Limb (tissue), 2 donors: ENCODE measurements at regions not wholly inside any gene's neighbourhood (a gene's known extent, or its start where the extent isn't known, plus 50 kb on each side); places are given as distances from the start of the nearest gene placed in this dataset.
"Not testable (repeated sequence)": the region's sequence is repeated elsewhere in the genome, so short reads cannot be mapped to it uniquely, and the experiment has no call there.

ENCODE experiments used
- DNase-seq, 2 donors: peaks; one replicate each; pipeline ENCODE4 v3.0.0-alpha.2; 2016; ENCODE audit errors: extremely low spot score in 2 of 2

GRCh38 chr9:711761-712553 is 129.5 kb upstream of the DMRT1 start:
- no peak for DNase-seq

DNA sequence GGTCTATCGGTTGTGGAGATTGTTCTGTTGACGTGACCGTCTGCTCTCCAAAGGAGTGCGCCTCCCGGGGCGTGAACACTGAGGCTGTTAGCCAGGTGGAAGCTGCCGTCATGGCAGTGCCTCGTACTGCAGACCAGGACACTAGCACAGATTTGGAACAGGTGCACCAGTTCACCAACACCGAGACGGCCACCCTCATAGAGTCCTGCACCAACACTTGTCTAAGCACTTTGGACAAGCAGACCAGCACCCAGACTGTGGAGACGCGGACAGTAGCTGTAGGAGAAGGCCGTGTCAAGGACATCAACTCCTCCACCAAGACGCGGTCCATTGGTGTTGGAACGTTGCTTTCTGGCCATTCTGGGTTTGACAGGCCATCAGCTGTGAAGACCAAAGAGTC is 128.9 kb upstream of the DMRT1 start:
- no peak for DNase-seq

DNA sequence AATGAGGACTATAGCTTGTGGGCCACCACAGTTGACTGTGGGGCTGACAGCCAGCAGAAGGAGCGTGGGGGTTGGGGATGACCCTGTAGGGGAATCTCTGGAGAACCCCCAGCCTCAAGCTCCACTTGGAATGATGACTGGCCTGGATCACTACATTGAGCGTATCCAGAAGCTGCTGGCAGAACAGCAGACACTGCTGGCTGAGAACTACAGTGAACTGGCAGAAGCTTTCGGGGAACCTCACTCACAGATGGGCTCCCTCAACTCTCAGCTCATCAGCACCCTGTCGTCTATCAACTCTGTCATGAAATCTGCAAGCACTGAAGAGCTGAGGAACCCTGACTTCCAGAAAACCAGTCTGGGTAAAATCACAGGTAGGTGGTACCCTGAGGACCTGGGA is 128.4 kb upstream of the DMRT1 start:
- DNase-seq: no peak

DNA sequence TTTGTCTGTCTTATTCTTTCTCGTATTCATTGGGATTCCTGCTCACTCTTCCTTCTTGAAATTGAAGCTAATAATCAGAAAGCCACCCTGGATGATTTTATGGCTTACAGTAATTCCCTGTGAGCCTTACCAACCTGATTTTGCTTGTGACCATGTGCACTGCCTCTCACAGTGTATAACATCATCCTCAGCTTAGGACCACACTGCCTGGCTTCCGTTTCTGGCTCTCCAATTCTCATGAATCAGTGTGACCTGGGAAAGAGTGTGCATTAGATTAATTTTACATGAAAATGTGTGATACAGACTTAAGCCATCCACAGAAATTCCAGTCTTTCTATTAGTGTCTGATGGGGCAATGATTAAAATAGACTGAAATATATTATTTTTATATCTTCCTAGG is 126.8 kb upstream of the DMRT1 start:
- no peak for DNase-seq

DNA sequence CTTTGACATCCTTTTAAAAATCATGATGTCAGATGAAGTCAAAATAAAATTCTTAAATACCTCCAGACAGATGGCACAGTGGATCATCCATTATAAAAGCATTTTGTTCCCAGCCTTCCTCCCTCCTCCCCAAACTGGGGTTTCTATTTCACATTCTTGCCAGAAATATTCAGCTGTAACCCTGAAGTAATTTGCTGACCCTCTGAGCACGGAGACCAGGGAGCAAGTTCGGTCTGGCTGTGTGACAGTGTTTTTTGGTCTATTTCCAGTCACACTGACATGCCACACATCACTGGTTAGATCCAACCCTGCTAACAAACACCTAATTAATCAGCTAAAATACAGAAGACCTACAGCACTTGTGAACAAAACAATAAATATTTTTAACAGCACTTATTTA is 126.2 kb upstream of the DMRT1 start:
- no peak for DNase-seq

DNA sequence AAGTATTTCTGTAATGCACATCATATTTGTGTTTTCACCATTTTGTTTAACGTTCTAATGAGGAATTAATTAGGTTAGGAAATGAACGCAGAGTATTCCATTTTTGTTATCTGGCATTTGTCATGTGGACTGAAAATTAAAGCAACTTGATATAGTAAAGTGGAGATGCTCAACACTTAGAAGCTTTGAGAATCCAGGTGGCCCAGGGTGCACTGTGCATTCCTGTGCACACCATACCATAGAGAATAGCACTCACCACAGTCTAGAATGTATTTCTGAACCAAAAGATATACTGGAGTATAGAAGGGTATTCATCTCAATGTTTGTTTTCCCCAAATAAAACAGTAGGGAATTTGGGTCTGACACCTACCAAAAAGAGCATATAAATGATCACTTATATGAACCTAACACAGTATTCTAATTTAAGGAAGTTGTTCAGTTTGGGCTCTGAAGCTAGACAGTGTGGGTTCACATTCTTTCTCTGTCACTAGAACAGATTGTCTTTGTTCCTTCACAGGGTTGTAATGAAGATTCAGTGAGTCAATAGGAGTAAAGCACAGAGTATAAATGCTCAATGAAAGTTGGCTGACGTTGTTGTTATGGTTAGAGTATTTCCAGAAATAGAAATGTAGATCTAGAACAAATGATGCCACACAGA is 125.6 kb upstream of the DMRT1 start:
- DNase-seq: no peak

DNA sequence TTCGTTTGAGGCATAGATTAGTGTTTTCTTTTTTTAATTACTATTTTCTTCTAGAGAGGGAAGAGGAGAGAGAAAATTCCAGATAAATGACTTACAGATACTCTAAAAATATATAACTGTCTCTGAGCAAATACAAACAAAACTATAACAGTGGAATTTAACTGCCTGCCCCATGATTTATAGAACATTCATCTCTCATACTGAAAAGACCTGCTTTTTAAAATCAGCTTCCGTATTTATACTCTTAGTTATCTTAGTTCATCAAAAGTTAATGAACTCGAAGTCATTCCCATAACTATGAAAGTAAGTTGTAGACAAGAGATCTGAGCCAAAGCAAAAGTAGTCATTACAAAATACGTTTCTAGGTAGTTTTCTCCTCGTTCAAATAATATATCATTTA is 123.8 kb upstream of the DMRT1 start:
- no peak for DNase-seq

DNA sequence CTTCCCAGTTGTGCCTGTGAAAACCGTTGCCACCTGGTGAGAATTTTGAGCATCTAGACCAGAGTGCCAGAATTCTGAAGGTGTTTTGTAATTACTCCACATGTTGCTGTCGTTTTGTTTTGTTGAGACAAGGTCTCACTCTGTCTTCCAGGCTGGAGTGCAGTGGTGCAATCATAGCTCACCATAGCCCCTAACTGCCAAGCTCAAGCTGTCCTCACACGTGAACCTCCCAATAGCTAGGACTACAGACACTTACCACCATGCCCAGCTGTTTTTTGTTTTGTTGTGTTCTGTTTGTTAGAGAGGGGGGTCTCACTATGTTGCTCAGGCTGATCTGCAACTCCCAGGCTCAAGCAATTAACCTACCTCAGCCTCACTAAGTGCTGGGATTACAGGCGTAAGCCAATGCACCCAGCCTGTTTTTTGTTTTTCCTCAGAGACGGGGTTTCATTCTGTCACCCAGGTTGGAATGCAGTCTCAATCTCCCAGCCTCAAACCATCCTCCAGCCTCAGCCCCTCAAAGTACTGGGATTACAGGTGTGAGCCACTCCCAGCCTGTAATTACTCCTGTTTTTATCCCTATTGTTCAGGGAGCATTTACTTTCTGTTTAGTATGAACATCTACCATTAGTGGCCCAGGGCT is 121.1 kb upstream of the DMRT1 start:
- no peak for DNase-seq

- DNase-seq: no peak
These were observed 119.0 kb upstream of the DMRT1 start for GRCh38 chr9:722388-722980.

DNA sequence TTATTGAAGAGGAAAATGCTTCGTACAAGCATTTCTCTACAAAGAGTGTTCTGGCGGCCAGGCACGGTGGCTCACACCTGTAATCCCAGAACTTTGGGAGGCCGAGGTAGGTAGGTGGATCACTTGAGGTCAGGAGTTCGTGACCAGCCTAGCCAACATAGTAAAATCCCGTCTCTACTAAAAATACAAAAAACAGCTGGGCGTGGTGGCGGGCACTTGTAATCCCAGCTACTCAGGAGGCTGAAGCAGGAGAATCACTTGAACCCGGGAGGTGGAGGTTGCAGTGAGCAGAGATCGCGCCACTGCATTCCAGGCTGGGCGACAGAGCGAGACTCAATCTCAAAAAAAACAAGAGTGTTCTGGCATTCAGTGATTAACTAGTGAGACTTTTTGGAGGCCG is 117.0 kb upstream of the DMRT1 start:
- not testable (repeated sequence) for DNase-seq

DNA sequence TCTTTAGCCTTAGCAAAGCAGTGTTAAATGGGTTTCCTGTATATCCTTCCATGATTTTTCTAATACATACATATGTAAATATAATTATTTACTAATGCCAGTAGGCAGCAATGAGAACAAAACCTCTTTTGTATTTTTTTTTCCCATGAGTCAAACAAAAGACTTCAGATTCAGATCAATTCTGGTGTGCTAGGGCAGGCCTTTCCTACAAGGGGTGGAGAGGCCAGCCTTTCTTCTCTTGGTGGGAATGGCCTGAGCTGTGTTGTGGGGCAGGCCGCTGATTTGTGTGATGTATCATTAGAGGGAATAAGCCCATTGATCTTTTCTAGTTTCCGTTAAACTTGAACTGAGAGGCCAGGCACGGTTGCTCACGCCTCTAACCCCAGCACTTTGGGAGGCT is 115.5 kb upstream of the DMRT1 start:
- no peak for DNase-seq

DNA sequence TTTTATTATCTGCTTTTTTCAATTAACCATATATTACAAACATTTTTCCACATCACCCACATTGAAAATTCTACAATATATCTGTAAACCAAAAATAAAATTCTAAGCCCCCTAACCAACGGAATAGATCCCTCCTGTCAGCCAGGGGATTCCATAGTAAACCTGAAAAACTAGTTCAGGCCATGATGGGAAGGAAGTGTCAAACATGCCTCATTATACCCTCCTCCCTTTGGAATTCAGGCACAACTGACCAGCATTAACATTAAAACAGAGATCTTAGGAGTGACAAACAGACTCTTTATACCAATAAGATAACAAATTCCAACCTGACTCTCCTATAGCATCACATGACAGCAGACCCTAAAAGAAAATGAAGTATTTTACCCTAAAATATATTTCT is 113.7 kb upstream of the DMRT1 start:
- DNase-seq: no peak

GRCh38 chr9:728535-728934 is 113.0 kb upstream of the DMRT1 start:
- no peak for DNase-seq

GRCh38 chr9:731474-731873 is 110.0 kb upstream of the DMRT1 start:
- no peak for DNase-seq

DNA sequence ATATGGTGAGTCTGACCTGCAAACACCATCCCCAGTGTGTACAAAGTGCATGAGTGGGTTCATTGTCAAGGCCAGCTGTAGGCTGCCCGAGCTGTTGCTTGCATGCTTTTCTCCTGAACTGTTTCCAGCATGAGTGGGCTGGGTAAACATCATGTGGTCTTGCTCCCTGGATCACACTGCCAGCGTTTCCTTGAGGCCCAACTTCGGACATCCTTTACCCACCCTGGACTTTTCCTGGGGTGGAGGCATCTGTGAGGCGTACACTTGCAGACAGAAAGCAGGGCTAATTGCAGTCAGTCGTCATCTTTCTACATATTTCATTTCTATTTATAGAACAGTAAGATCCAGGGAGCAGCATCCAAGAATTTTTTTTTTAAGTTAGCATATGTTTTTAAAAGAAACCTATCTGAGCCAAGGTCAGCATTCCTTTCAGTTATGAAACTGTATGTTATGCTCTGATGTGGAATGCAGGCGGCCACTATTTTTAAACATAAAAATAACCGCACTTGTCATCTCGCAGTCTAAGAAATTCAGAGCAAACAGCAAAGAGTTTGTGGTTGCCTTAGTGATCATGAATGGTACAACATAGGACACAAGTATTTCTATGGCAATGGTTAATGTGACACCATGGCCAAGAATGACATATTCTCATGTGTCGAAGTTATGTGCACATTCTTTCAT is 106.5 kb upstream of the DMRT1 start:
- peak; percentile 58 to 93 for DNase-seq

DNA sequence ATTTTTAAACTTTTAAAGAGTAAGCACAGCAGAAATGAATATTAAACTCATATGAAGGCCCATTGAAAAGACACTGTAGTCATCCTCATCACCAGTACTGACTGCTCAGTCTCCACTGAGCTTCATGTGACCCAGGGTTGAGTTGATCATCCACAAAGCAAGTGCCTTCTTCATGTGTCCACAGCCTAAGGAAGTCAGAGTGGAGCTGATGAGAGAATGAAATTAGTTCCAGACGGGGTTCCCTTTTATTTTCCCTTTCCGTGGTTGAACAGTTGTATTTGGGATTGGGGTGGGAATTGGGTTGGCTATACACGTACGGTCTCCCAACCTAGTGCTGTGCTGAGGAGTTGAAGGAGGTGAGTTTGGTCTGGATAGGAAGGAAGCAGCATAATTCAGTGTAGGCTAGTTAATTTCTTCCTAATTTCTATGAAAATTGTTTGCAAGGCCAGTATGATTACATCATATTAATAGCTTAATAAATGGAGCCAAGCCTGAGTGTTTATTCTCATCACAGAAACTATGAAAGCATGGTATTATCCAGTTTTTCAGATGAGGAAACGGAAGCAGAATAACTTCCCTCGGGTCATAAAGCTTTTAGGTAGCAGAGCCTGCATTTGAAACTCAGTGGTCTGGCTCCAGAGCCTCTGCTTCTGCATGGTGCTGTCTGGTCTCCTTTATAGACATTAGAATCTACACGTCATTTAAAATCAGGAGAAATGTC is 103.9 kb upstream of the DMRT1 start:
- no peak for DNase-seq

- DNase-seq: no peak
These were observed 103.1 kb upstream of the DMRT1 start for GRCh38 chr9:738209-738915.

DNA sequence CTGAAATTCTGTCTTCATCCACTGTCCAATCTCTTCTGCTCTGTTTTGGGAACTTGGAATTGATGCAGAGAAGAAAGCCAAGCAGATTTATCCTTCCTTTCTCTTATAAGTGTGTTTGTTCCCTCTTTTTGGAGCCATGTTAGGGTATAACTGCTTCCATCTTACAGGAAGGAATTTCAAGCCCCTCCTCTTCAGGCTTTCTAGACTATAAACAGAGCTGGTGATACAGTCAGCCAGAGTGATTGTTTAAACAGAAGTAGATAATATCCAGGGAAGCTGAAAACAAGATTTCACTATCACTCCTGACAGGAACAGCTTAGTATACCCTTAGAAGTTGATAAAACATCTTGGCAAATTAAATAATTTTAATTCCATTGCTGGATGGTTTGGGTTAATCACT is 102.1 kb upstream of the DMRT1 start:
- no peak for DNase-seq

- no peak for DNase-seq
These were observed 101.3 kb upstream of the DMRT1 start for GRCh38 chr9:740221-740620.

GRCh38 chr9:742104-742503 is 99.4 kb upstream of the DMRT1 start:
- DNase-seq: no peak
